Vagina (tissue), 2 donors: ENCODE measurements at regions not wholly inside any gene's neighbourhood (a gene's known extent, or its start where the extent isn't known, plus 50 kb on each side); places are given as distances from the start of the nearest gene placed in this dataset.

ENCODE experiments used
- POLR2A ChIP-seq, 2 donors: fragments of 450-650 bp; IDR thresholded peaks; one replicate each; pipeline ENCODE4 v1.6.1; 2017; ENCODE audit warnings: antibody characterized with exemption in 2 of 2, mild to moderate bottlenecking in 2 of 2, moderate library complexity in 2 of 2
- TF ChIP-seq, protein P1 (sequence below), 3 experiments: fragments of 450-650 bp in 2 of 3; fragments of 200-600 bp in 1 of 3; sonication (generic) in 1 of 3; IDR thresholded peaks; one replicate each; pipeline ENCODE4 v1.5.1; 2017 to 2019; ENCODE audit warnings: antibody characterized with exemption in 3 of 3, mild to moderate bottlenecking in 2 of 3, moderate library complexity in 2 of 3

DNA sequence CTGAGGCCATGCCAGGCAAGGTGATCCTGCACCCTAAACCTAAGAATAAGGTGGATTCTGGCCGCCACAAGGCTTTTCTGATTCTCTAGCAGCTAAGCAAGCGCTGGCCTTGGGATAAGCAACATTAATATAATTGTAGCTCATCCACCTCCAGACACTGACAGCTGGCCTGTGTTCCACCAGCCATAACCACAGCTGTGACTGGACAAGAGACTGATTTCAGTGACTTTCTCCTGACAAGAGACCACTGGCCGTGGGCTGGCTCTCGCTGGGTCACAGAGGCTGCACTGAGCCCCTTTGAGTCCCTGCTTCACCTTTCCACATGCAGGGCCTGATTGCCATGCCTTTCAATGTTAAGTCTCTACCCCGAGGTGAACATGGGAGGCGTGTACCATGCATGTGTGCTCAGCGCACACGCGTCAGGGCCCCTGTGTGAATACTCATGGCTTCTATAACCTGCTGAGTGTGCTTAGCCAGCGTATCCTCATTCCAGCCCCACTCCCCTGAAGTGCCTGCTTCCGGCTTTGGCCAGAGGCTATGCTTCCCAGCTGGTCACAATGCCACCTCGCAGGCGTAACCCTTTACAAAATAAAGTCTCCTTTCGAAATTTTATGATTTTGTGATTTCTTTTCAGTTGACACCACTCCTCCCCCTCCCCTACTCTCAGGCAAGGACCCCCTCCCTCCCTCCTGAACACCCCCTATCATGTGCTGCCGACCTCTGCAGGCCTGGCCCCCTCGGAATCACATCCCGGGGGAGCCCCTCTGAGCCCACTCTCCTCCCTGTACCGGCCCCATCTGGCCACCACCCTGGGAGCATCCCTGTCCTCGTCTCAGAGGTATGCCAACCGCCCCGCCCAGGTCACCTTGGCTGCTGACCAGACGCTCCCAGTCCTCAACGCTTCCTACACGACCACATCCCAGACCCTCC, 128.1 kb downstream of the CTTN start:
- TF ChIP-seq, protein P1, sequence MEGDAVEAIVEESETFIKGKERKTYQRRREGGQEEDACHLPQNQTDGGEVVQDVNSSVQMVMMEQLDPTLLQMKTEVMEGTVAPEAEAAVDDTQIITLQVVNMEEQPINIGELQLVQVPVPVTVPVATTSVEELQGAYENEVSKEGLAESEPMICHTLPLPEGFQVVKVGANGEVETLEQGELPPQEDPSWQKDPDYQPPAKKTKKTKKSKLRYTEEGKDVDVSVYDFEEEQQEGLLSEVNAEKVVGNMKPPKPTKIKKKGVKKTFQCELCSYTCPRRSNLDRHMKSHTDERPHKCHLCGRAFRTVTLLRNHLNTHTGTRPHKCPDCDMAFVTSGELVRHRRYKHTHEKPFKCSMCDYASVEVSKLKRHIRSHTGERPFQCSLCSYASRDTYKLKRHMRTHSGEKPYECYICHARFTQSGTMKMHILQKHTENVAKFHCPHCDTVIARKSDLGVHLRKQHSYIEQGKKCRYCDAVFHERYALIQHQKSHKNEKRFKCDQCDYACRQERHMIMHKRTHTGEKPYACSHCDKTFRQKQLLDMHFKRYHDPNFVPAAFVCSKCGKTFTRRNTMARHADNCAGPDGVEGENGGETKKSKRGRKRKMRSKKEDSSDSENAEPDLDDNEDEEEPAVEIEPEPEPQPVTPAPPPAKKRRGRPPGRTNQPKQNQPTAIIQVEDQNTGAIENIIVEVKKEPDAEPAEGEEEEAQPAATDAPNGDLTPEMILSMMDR (IDR thresholded peaks at IDR 0.05) = no peak
- TF ChIP-seq POLR2A (IDR thresholded peaks at IDR 0.05) = no peak
